UCSD-AML1 (cell line): ENCODE measurements at regions not wholly inside any gene's neighbourhood (a gene's known extent, or its start where the extent isn't known, plus 50 kb on each side); places are given as distances from the start of the nearest gene placed in this dataset.
A peak's percentile ranks its signal among the peaks of the same experiment; 100 is the strongest.

ENCODE experiments used
- DNase-seq: peaks from one replicate; lab custom pipeline; 2025; ENCODE audit not compliant: unreplicated experiment; lab: John Stamatoyannopoulos, UW

- DNase-seq: no peak
These were observed 66.4 kb upstream of the ZMIZ1 start for GRCh38 chr10:79002336-79002735.

- DNase-seq: no peak
These were observed 65.3 kb upstream of the ZMIZ1 start for GRCh38 chr10:79003183-79004100.

- DNase-seq: no peak
These were observed 64.5 kb upstream of the ZMIZ1 start for GRCh38 chr10:79004311-79004710.

GRCh38 chr10:79005126-79005810 lies 63.5 kb upstream of the ZMIZ1 start:
- DNase-seq: no peak

- no peak for DNase-seq
These were observed 61.7 kb upstream of the ZMIZ1 start for GRCh38 chr10:79007018-79007417.

- peak; percentile 35 for DNase-seq
These were observed 61.1 kb upstream of the ZMIZ1 start for GRCh38 chr10:79007421-79008319.

GRCh38 chr10:79009145-79009544 lies 59.6 kb upstream of the ZMIZ1 start:
- no peak for DNase-seq

GRCh38 chr10:79012567-79012966 lies 56.2 kb upstream of the ZMIZ1 start:
- no peak for DNase-seq

- no peak for DNase-seq
These were observed 55.3 kb upstream of the ZMIZ1 start for GRCh38 chr10:79013406-79013987.

GRCh38 chr10:79014796-79015195 lies 54.0 kb upstream of the ZMIZ1 start:
- no peak for DNase-seq

GRCh38 chr10:79017882-79018520 lies 50.8 kb upstream of the ZMIZ1 start:
- DNase-seq: no peak

- no peak for DNase-seq
These were observed 50.2 kb upstream of the ZMIZ1 start for GRCh38 chr10:79018521-79019011.
